ENCODE measurements at regions not wholly inside any gene's neighbourhood (a gene's known extent, or its start where the extent isn't known, plus 50 kb on each side); places are given as distances from the start of the nearest gene placed in this dataset.

DNA sequence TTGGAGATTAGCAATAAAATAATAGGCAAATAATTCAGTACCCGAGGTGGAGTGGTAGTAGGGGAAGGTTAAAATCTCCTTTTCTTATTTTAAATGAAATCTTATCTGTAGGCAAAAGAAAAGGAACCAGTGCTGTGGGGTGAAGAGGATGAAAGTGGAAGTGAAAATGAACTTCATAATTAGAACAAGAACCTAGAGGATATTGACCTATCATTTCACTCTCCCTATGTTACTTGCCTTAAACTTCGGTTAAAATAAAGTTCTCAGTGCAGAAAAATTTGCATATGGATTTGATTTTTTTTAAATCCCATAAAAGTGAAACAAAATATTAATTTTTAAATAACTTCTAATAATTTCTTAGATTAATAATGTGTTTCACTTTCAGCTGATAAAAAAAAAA is 1094.9 kb upstream of the C9orf72 start:
- H3K9me3 Mint-ChIP-seq, result peaks cover 4% of the 10 kb centered on the region
- no peaks in the 10 kb centered on the region for H3K4me1 Mint-ChIP-seq (ENCODE audit: low read depth)
- no peaks in the 10 kb centered on the region for H3K36me3 Mint-ChIP-seq (ENCODE audit: insufficient read depth)
- ATAC-seq (no peak), DNase-seq (no peak)
- no peak overlapping the region for H3K4me3 Mint-ChIP-seq
- H3K27me3 Mint-ChIP-seq (ENCODE audit: low read depth), result no peaks in the 10 kb centered on the region

DNA sequence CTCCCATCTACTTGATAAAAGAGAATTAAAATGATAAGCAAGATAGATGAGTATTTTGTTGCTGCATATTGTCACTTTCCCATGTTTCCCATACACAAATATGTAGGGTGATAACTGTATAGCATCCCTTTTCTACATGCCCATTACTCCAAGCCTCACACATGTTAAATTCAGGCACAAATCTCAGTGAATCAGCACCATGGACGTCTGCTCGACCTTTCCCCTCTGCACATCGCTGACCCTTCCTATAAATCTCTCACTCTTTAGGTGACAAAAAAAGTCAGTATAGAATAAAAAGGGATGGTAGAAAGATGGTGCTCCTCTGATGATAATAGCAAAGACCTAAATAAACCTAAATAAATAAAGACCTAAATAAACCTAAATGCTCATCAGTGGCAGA is 1097.7 kb upstream of the C9orf72 start:
- DNase-seq (no peak), ATAC-seq (no peak)
- no peaks in the 10 kb centered on the region for H3K27me3 Mint-ChIP-seq (ENCODE audit: low read depth)
- H3K9me3 Mint-ChIP-seq, result no peaks in the 10 kb centered on the region
- H3K36me3 Mint-ChIP-seq (ENCODE audit: insufficient read depth), result no peaks in the 10 kb centered on the region
- no peaks in the 10 kb centered on the region for H3K4me1 Mint-ChIP-seq (ENCODE audit: low read depth)
- no peak overlapping the region for H3K4me3 Mint-ChIP-seq

- H3K4me3 Mint-ChIP-seq, result no peak overlapping the region
- H3K9me3 Mint-ChIP-seq, result peaks cover 3% of the 10 kb centered on the region
- ATAC-seq (no peak), DNase-seq (no peak)
- no peaks in the 10 kb centered on the region for H3K36me3 Mint-ChIP-seq (ENCODE audit: insufficient read depth)
- H3K4me1 Mint-ChIP-seq (ENCODE audit: low read depth), result no peaks in the 10 kb centered on the region
- no peaks in the 10 kb centered on the region for H3K27me3 Mint-ChIP-seq (ENCODE audit: low read depth)
Observed at GRCh38 chr9:28678097-28678496, 1104.8 kb upstream of the C9orf72 start.

DNA sequence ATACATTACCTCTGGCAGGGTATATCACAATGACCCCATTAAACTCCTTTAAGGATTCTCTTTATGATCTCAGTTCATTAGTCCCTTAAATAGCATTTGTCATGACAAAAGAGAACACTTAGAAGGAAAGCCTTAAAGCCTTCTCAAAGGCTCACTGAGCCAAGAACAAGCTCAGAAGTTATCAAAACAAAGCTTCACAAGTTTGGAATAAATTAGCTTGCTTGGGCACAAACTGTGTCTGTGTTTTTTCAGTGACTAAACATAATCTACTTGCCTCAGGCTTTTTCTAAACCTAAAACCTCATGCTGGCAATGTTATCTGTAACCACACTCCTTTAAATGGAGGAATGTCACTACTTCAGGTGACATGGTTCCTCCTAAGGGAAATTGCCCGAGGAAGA is 1114.9 kb upstream of the C9orf72 start:
- H3K4me3 Mint-ChIP-seq, result no peak overlapping the region
- no peak for ATAC-seq
- no peaks in the 10 kb centered on the region for H3K36me3 Mint-ChIP-seq (ENCODE audit: insufficient read depth)
- H3K9me3 Mint-ChIP-seq, result peaks cover 29% of the 10 kb centered on the region
- H3K4me1 Mint-ChIP-seq (ENCODE audit: low read depth), result no peaks in the 10 kb centered on the region
- no peak for DNase-seq
- H3K27me3 Mint-ChIP-seq (ENCODE audit: low read depth), result no peaks in the 10 kb centered on the region

- Mint-ChIP-seq H3K36me3 (ENCODE audit: insufficient read depth) (no peaks in the 10 kb centered on the region), H3K27me3 (ENCODE audit: low read depth) (no peaks in the 10 kb centered on the region), H3K4me3 (no peak overlapping the region), H3K4me1 (ENCODE audit: low read depth) (no peaks in the 10 kb centered on the region), H3K9me3 (peaks cover 16% of the 10 kb centered on the region)
- ATAC-seq (no peak), DNase-seq (no peak)
Observed at GRCh38 chr9:28692012-28692411, 1118.7 kb upstream of the C9orf72 start.

GRCh38 chr9:28696960-28697359 is 1123.7 kb upstream of the C9orf72 start:
- Mint-ChIP-seq H3K4me3 (no peak overlapping the region), H3K36me3 (ENCODE audit: insufficient read depth) (no peaks in the 10 kb centered on the region), H3K27me3 (ENCODE audit: low read depth) (no peaks in the 10 kb centered on the region), H3K9me3 (peaks cover 22% of the 10 kb centered on the region), H3K4me1 (ENCODE audit: low read depth) (no peaks in the 10 kb centered on the region)
- ATAC-seq, result no peak
- DNase-seq, result no peak

- ATAC-seq, result no peak
- Mint-ChIP-seq H3K9me3 (peaks cover 28% of the 10 kb centered on the region), H3K4me1 (ENCODE audit: low read depth) (no peaks in the 10 kb centered on the region), H3K4me3 (no peak overlapping the region), H3K27me3 (ENCODE audit: low read depth) (no peaks in the 10 kb centered on the region), H3K36me3 (ENCODE audit: insufficient read depth) (no peaks in the 10 kb centered on the region)
- no peak for DNase-seq
Observed at GRCh38 chr9:28699632-28700031, 1126.4 kb upstream of the C9orf72 start.

- H3K4me3 Mint-ChIP-seq, result no peak overlapping the region
- H3K36me3 Mint-ChIP-seq (ENCODE audit: insufficient read depth), result no peaks in the 10 kb centered on the region
- ATAC-seq (no peak), DNase-seq (no peak)
- H3K4me1 Mint-ChIP-seq (ENCODE audit: low read depth), result no peaks in the 10 kb centered on the region
- H3K27me3 Mint-ChIP-seq (ENCODE audit: low read depth), result no peaks in the 10 kb centered on the region
- H3K9me3 Mint-ChIP-seq, result peaks cover 13% of the 10 kb centered on the region
Observed at GRCh38 chr9:28707616-28708015, 1134.3 kb upstream of the C9orf72 start.

GRCh38 chr9:28714188-28714587 is 1140.9 kb upstream of the C9orf72 start:
- Mint-ChIP-seq H3K9me3 (peaks cover 3% of the 10 kb centered on the region), H3K4me1 (ENCODE audit: low read depth) (no peaks in the 10 kb centered on the region), H3K4me3 (no peak overlapping the region), H3K27me3 (ENCODE audit: low read depth) (no peaks in the 10 kb centered on the region), H3K36me3 (ENCODE audit: insufficient read depth) (no peaks in the 10 kb centered on the region)
- DNase-seq (no peak), ATAC-seq (no peak)

DNA sequence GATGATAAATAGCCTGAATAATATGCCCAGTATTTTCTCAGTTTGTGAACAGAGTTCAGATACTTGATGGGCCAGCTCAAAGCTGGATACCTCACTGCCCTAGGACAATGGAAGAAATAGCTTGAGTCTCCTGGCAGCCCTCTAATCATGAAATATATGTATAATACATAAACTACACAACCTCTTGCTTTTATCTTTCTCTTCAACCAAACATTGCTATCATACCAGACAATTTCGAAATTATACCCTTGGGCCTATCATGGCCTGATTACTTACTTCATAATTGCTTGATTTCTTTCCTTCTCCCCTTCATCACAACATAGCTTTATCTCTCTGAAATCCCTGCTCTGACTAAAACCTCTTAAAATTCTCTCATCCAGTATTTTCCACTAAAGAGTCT is 1144.9 kb upstream of the C9orf72 start:
- Mint-ChIP-seq H3K9me3 (no peaks in the 10 kb centered on the region), H3K4me1 (ENCODE audit: low read depth) (no peaks in the 10 kb centered on the region), H3K4me3 (no peak overlapping the region), H3K27me3 (ENCODE audit: low read depth) (no peaks in the 10 kb centered on the region), H3K36me3 (ENCODE audit: insufficient read depth) (no peaks in the 10 kb centered on the region)
- no peak for DNase-seq
- no peak for ATAC-seq

- no peaks in the 10 kb centered on the region for H3K9me3 Mint-ChIP-seq
- no peaks in the 10 kb centered on the region for H3K4me1 Mint-ChIP-seq (ENCODE audit: low read depth)
- ATAC-seq, result no peak
Observed at GRCh38 chr9:28720746-28721145, 1147.5 kb upstream of the C9orf72 start.

GRCh38 chr9:28730111-28730510 is 1156.8 kb upstream of the C9orf72 start:
- no peak overlapping the region for H3K4me3 Mint-ChIP-seq
- peaks cover 6% of the 10 kb centered on the region for H3K9me3 Mint-ChIP-seq
- H3K4me1 Mint-ChIP-seq (ENCODE audit: low read depth), result no peaks in the 10 kb centered on the region
- no peaks in the 10 kb centered on the region for H3K27me3 Mint-ChIP-seq (ENCODE audit: low read depth)
- ATAC-seq, result no peak
- no peak for DNase-seq
- H3K36me3 Mint-ChIP-seq (ENCODE audit: insufficient read depth), result no peaks in the 10 kb centered on the region

More at GRCh38 chr9:28720746-28721145, 1147.5 kb upstream of the C9orf72 start:
- DNase-seq, result no peak
- no peaks in the 10 kb centered on the region for H3K27me3 Mint-ChIP-seq (ENCODE audit: low read depth)
- H3K4me3 Mint-ChIP-seq, result no peak overlapping the region
- no peaks in the 10 kb centered on the region for H3K36me3 Mint-ChIP-seq (ENCODE audit: insufficient read depth)

- H3K36me3 Mint-ChIP-seq (ENCODE audit: insufficient read depth), result no peaks in the 10 kb centered on the region
- H3K4me3 Mint-ChIP-seq, result no peak overlapping the region
- no peak for DNase-seq
- no peaks in the 10 kb centered on the region for H3K4me1 Mint-ChIP-seq (ENCODE audit: low read depth)
- H3K9me3 Mint-ChIP-seq, result no peaks in the 10 kb centered on the region
- no peak for ATAC-seq
- H3K27me3 Mint-ChIP-seq (ENCODE audit: low read depth), result no peaks in the 10 kb centered on the region
Observed at GRCh38 chr9:28735738-28736342, 1162.6 kb upstream of the C9orf72 start.

- DNase-seq (no peak), ATAC-seq (no peak)
- Mint-ChIP-seq H3K36me3 (ENCODE audit: insufficient read depth) (no peaks in the 10 kb centered on the region), H3K9me3 (peaks cover 24% of the 10 kb centered on the region), H3K27me3 (ENCODE audit: low read depth) (no peaks in the 10 kb centered on the region), H3K4me1 (ENCODE audit: low read depth) (no peaks in the 10 kb centered on the region), H3K4me3 (no peak overlapping the region)
Observed at GRCh38 chr9:28741459-28741858, 1168.2 kb upstream of the C9orf72 start.

DNA sequence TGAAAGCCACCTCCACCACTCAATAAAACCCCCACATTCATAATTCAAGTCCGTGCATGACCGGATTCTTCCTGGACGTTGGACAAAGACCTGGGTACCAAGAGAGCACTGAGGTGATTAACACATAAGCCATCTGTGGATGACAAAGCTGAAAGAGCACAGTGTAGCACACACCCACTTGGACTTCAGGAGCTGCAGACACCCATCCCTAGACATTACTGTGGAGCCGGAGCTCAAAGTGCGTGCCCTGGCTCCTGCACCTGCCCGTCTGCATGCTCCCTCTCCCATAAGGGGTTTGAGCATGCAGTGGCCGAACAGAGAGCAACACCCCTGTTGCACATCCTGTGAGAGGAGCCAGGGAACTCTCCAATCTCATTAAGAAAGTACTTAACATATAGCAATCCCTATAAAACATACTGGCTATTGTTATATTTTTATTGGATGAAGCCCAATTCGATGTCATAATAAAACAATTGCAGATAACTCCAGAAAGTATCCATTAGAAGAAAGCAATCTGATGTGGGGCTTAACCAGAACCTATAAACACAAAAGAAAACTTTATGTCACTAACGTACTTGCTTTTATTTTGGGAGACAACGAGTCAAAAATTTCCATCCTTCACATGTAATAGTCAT is 1174.2 kb upstream of the C9orf72 start:
- Mint-ChIP-seq H3K27me3 (ENCODE audit: low read depth) (no peaks in the 10 kb centered on the region), H3K4me1 (ENCODE audit: low read depth) (no peaks in the 10 kb centered on the region), H3K36me3 (ENCODE audit: insufficient read depth) (no peaks in the 10 kb centered on the region), H3K9me3 (peaks cover 17% of the 10 kb centered on the region), H3K4me3 (no peak overlapping the region)
- ATAC-seq, result no peak
- DNase-seq, result no peak

All from activated T-cell treated with anti-CD3 and anti-CD28 coated beads, Interleukin-2, amount 50 U/mL, for 4 hours (primary cell).